ENCODE measurements at regions not wholly inside any gene's neighbourhood (a gene's known extent, or its start where the extent isn't known, plus 50 kb on each side); places are given as distances from the start of the nearest gene placed in this dataset.

DNA sequence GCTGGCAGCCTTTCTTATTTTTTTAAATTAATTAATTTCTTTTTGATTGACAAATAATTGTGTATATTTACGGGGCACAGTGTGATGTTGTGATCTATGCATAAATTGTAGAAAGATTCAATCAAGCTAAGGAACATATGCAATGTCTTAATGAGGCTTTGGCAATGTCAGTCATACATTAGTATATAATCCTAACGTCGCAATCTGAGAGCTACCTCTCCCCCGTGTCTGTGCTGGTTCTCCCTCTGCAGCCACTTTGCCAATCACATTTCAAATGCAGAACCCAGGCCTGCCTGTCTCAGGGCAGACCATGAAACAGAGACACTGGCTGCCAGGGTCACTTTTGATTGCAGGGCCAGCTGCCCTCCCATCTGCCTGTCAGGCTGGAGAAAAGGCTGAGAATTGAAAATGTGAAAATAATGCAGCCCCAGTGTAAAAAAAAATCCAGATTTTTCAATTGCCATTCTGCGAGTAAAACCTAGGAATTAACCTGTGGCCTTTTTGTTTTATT, 56.3 kb downstream of the SLC24A2 start:
- no peak for DNase-seq (ENCODE audit: low spot score)

DNA sequence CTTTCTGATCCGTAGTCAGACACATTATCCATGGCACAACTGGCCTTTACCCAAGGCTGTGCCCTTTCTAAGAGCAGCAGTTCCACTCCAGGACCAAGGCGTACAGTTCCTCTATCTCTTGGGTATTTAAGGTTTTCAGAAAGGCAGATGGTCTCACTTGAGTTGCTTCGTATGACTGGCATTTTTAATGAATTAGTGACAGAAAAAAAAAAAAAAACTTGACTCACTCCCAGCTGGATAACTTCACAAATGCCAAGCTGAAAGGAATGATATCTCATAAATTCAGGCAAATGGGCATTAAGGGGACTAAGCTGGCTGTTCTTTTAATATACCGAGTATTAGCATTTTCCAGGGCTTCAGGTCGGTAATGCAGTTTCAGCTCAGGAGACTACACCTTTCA, 60.7 kb downstream of the SLC24A2 start:
- DNase-seq (ENCODE audit: low spot score), result no peak

DNA sequence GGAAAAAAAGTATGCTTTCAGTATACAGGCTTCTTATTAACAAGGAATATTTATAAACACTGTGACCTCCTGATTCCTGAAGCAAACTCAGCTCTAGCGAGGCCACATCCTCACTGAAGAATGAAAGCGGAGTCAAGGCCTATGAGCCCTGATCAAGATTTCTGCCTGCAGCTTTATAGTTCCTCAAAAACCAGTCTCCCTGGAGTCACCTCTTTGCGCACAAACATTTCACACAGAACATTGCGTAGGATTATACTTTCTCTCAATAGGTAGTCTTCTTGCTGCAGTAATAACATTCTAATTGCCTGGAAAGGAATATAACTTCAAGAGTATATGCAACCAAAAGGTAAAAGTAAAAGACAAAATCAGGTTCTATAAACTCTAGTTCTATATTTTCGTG, 62.9 kb downstream of the SLC24A2 start:
- DNase-seq (ENCODE audit: low spot score), result no peak

DNA sequence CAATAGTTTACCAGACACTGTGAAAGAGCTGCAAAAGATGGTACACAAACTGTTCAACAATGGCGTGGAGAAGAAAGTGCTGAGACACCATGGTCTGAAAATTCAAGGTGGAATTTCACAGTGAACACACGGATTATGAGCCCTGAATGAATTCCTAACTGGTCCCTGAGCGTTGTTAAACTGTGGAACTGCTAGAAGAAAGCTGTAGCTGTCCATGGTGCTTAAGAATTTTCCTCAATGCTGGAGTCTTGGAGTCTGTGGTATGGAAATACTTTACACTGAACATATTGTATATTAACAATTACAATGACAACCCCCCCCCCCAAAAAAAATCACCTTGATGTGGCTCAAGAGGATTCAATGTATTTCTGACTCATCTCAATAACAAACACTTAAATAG, 68.5 kb downstream of the SLC24A2 start:
- no peak for DNase-seq (ENCODE audit: low spot score)

DNA sequence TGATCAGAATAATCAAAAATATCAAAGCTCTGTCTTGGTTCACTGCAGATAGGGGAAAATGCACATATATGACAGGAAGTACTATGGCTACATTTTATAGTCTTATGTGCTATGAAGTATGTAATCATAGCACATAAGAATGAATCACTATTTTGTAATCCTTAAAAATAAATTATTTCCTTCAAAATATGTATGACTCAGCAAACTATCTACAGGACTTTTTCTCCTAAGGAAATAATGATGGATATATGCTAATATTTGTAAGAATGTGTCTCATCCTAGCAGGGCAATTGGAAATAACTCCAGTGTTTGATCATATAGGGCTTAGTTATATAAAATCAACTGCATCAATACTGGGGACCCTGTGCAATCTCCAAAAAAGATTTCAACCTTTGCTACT, 85.1 kb downstream of the SLC24A2 start:
- no peak for DNase-seq (ENCODE audit: low spot score)

GRCh38 chr9:19701991-19702390, 86.8 kb downstream of the SLC24A2 start:
- DNase-seq (ENCODE audit: low spot score), result no peak

DNA sequence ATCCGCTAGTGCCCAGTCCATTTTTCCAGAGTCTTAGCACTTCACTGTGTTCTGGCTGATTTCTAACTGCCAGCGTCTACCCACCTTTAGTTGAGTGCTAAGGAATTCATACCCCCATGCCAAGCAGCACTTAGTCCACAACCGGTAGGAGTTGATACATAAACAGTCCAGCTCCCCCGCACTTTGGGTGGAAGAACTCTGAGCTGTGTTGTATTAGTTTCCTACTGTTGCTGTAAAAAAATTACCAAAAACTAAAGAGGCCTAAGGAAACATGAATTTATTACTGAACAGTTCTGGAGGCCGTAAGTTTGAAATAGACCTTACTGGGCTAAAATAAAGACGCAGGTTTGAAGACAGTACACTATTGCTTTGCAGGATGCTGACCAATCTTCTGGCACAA, 87.6 kb downstream of the SLC24A2 start:
- DNase-seq (ENCODE audit: low spot score), result no peak

GRCh38 chr9:19700699-19701098, 88.1 kb downstream of the SLC24A2 start:
- DNase-seq (ENCODE audit: low spot score), result no peak

DNA sequence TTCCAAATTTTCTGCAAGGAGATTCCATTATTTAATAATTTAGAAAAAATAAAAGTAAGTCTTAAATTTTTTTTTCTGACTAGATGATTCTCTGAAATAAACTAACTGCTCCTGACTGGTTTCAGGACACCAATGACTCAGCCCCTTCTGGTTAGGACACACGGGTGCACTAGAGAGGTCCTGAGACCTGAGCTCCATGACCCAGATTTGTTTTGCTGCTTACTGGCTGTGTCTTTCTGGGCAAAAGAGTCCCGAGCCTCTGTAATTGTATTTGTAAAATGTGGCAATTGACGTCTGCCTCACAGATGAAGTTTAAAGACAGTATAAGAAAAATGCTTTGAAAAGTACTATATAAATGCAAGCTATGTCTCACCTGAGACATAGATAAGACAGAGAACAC, 89.1 kb downstream of the SLC24A2 start:
- DNase-seq (ENCODE audit: low spot score), result no peak

DNA sequence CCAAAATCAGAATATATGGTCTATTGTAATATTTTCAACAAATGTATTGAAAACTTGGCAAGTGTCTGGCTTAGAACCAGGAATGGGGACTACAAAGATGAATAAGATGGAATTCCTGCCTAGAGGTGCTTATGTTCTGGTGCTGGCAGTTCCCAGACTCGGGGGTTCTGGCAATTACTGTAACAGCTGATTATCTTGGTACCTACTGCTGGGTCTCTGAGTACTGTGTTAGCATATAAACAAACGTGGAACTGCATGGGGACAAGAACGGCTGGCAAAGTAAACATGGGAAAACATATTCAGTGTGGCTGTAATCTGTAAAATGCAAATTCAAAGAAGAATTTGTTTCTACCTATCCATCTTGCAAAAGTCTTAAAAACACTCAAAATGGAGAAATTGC, 89.9 kb downstream of the SLC24A2 start:
- DNase-seq (ENCODE audit: low spot score), result no peak

DNA sequence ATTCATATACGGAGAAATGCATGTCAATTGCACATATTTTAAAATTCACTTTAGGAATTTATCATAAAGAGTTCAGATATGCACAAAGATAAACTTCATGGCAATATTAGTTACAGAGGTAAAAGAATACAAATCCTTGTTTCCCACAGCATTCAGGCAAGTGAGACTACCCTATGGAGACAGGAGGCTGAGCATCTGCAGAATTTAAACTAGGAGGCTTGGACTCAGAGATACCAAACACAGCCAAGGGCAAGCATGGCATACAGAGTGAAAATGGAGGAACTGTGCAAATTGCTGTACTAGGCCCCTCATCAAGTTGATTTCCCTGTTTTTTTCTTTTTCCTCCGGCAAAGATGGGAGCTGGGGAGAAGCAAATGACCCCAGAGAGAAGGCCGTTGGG, 94.2 kb downstream of the SLC24A2 start:
- DNase-seq (ENCODE audit: low spot score), result no peak

- no peak for DNase-seq (ENCODE audit: low spot score)
Observed at GRCh38 chr9:19690128-19690527, 98.7 kb downstream of the SLC24A2 start.

- no peak for DNase-seq (ENCODE audit: low spot score)
Observed at GRCh38 chr9:19689328-19690101, 99.3 kb downstream of the SLC24A2 start.

DNA sequence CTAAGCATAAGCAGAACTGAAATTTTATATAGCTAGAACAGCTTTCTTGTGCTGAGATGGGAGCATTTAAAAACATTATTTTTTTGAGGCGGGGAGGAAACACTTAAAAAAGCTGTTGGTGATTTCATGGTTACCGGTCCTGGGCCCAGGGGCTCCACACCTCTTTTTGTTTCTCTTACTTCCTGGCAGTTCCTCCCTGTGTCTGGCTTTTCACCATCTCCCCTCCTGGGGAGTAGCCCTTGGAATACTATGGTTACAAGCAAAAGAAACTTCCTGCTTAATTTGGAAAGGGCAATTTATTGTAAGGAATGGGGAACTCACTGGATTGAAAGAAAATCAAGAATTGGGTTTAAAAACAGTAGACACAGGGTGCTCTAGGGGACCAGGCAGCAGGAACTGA, 105.1 kb downstream of the SLC24A2 start:
- no peak for DNase-seq (ENCODE audit: low spot score)

DNA sequence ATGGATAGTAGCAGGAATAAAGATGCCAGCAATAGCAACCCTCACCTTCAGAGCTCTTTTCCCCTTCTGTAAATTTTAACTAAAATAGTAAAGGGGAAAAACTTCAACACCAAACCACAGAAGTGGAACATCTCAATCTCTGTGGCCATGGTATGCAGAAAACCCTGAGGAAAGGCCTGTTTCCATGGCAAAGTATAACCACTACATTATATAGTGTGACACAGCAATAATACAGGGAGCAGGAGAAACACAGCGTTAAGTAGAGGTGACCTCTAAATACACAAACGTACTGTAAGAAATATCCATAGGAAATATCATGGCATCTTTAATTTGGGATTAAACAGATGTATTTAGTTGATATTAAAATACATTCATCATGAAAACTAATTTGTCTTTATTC, 106.4 kb downstream of the SLC24A2 start:
- no peak for DNase-seq (ENCODE audit: low spot score)

- no peak for DNase-seq (ENCODE audit: low spot score)
Observed at GRCh38 chr9:19681846-19682245, 107.0 kb downstream of the SLC24A2 start.

- no peak for DNase-seq (ENCODE audit: low spot score)
Observed at GRCh38 chr9:19677924-19678323, 110.9 kb downstream of the SLC24A2 start.

GRCh38 chr9:19675492-19675891, 113.3 kb downstream of the SLC24A2 start:
- DNase-seq (ENCODE audit: low spot score), result no peak

DNA sequence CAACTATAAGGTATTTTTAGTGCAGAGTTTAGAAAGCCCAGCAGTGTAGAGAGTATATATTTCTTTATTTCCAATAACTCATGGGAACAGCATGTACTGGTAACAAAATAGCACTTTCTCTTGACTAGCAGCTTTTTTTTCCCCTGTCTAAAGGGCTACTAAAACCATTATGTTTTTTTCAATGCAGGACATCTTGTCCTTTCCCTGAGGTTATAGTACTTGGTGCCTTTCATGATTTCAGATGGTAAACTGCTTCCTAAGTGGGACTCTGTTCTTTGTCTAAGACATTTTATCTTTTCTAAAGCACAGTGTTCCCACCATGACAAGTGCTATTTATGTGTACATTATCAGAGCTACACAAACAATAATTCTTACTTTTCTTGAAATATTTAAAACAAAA, 122.3 kb downstream of the SLC24A2 start:
- no peak for DNase-seq (ENCODE audit: low spot score)

DNA sequence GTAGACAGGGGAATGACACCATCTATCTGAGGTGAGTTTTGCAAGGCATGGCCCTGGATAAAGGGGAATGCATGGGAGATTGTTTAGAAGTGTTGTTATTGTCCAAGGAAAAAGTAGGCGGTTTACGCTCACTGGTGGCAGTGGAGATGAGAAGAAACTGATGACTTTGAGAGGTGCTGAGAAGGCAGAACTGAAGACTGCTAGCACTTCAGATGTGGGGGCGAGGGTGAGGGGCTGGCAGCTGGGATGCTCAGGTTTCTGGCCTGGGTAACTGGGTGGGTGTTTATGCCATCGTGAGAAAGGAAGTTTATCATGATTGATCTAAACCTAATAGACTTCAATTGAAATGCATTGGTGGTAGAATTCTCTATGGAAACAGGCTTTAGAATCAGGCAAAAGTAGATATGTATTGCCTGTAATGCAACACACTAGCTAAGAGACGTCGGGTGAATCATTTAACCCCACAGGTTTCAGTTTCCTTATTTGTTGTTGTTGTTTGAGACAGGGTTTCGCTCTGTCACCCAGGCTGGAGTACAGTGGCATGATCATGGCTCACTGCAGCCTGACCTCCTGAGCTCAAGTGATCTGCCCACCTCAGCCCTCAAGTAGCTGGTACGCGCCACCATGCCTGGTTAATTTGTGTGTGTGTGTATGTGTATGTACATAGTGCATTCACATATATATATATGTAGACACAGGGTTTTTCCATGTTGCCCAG, 123.5 kb downstream of the SLC24A2 start:
- DNase-seq (ENCODE audit: low spot score), result no peak

DNA sequence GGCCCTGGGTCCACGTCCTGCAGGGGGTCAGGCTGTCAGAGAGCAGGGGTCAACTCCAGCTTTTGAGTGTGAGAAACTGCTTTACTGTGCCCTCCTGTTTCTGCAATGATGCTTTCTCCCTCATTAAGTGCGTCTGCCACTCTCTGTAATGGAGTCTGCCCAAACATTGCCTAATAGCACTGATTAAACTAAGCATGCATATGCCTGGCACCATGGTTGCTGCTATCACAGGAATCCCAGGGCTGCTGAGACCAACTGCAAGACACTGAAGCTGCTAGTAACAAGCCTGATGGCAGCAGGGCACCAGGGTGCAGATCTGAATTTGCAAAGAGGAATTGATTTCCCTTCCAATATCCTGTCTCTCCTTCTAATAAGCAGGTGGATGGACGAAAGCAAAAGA, 125.3 kb downstream of the SLC24A2 start:
- no peak for DNase-seq (ENCODE audit: low spot score)

DNA sequence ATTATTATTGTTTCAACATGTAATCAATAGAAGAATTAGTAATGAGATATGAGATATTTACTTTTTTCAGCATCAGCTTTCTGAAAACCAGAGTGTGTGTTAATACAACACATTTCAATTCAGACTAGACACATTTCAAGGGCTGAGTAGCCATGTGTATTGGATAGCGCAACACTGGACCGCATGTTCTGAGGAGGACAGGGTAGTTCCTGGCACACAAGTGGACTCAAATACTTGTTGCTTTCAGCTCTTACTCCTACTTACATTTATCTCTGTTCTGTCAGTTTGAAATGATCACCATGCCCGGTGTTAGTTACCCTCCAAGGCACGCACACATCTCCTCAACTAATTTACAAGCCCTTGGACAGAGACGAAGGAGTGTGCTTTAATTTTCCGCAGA, 126.6 kb downstream of the SLC24A2 start:
- DNase-seq (ENCODE audit: low spot score), result no peak

- DNase-seq (ENCODE audit: low spot score), result no peak
Observed at GRCh38 chr9:19660019-19660418, 128.8 kb downstream of the SLC24A2 start.
